HEK293 (cell line): ENCODE measurements at regions not wholly inside any gene's neighbourhood (a gene's known extent, or its start where the extent isn't known, plus 50 kb on each side); places are given as distances from the start of the nearest gene placed in this dataset.

Source experiments
- CTCF ChIA-PET: fragments of 350-600 bp; formaldehyde crosslinking; extraction: SDS; loops from one replicate; lab custom pipeline; 2021; ENCODE audit warnings: antibody characterized with exemption; lab: Yijun Ruan, JAX
- POLR2A ChIA-PET: fragments of 300-600 bp; formaldehyde crosslinking; extraction: SDS; loops from one replicate; lab custom pipeline; 2020; ENCODE audit warnings: antibody characterized with exemption, inconsistent platforms; lab: Yijun Ruan, JAX
- H3K27ac ChIP-seq: fragments of 200-500 bp; sonication (Bioruptor generic); 2 replicates; pipeline ENCODE4 v1.5.1; 2014; ENCODE audit warnings: low read depth, low read length, control low read depth, inconsistent platforms; ENCODE audit errors: extremely low read depth
- H3K36me3 ChIP-seq, 2 experiments: fragments of 200-500 bp in 1 of 2; sonication (Bioruptor generic) in 1 of 2; 1 replicate in 1 of 2; 2 replicates in 1 of 2; pipeline ENCODE4 v1.5.1; 2014 to 2017; ENCODE audit warnings: inconsistent platforms in 2 of 2, low read length in 2 of 2; ENCODE audit not compliant: control insufficient read depth in 2 of 2, insufficient read depth in 1 of 2
- H3K4me1 ChIP-seq: fragments of 200-500 bp; sonication (Bioruptor generic); 2 replicates; pipeline ENCODE4 v1.5.1; 2014; ENCODE audit warnings: mild to moderate bottlenecking, low read length, inconsistent platforms; ENCODE audit not compliant: control insufficient read depth, insufficient read depth
- H3K4me3 ChIP-seq: 2 replicates; pipeline ENCODE4 v1.5.1; 2011; ENCODE audit warnings: low read depth, mild to moderate bottlenecking, control low read depth, low read length, moderate library complexity
- H3K9me3 ChIP-seq: fragments of 200-500 bp; sonication (Bioruptor generic); 2 replicates; pipeline ENCODE4 v1.5.1; 2014; ENCODE audit warnings: low read depth, low read length, inconsistent platforms; ENCODE audit not compliant: control insufficient read depth, insufficient read depth
- EGR2 ChIP-seq: fragments of 450-650 bp; formaldehyde crosslinking; IDR thresholded peaks from 2 replicates; pipeline ENCODE4 v1.5.1; 2016; ENCODE audit warnings: low read depth, missing biosample characterization, missing genetic modification characterization
- FEZF1 ChIP-seq: fragments of 450-650 bp; formaldehyde crosslinking; IDR thresholded peaks from 2 replicates; pipeline ENCODE4 v1.5.1; 2016; ENCODE audit warnings: missing biosample characterization, missing genetic modification characterization
- GLIS2 ChIP-seq: fragments of 450-650 bp; formaldehyde crosslinking; IDR thresholded peaks from 2 replicates; pipeline ENCODE4 v1.5.1; 2016; ENCODE audit warnings: missing biosample characterization, missing genetic modification characterization
- HOXD13 ChIP-seq: sonication (generic); formaldehyde crosslinking; IDR thresholded peaks from 2 replicates; pipeline ENCODE4 v1.8.0; 2022; ENCODE audit warnings: missing genetic modification reagents, borderline replicate concordance
- KLF10 ChIP-seq: fragments of 450-650 bp; IDR thresholded peaks from 2 replicates; pipeline ENCODE4 v1.5.1; 2018; ENCODE audit warnings: missing biosample characterization, mild to moderate bottlenecking, missing genetic modification characterization
- MEIS1 ChIP-seq: sonication (generic); formaldehyde crosslinking; IDR thresholded peaks from 2 replicates; pipeline ENCODE4 v1.8.1; 2022; ENCODE audit warnings: missing genetic modification reagents, mild to moderate bottlenecking, borderline replicate concordance
- SALL2 ChIP-seq: fragments of 450-650 bp; formaldehyde crosslinking; IDR thresholded peaks from 2 replicates; pipeline ENCODE4 v1.5.0; 2017; ENCODE audit warnings: missing biosample characterization, mild to moderate bottlenecking, missing genetic modification characterization, borderline replicate concordance
- SCRT2 ChIP-seq: fragments of 450-650 bp; formaldehyde crosslinking; IDR thresholded peaks from 2 replicates; pipeline ENCODE4 v1.5.1; 2016; ENCODE audit warnings: missing biosample characterization, missing genetic modification characterization
- ZFP37 ChIP-seq: fragments of 450-650 bp; formaldehyde crosslinking; IDR thresholded peaks from 2 replicates; pipeline ENCODE4 v1.5.1; 2016; ENCODE audit warnings: missing biosample characterization, missing genetic modification characterization
- ZNF121 ChIP-seq: fragments of 450-650 bp; formaldehyde crosslinking; IDR thresholded peaks from 2 replicates; pipeline ENCODE4 v1.5.1; 2016; ENCODE audit warnings: missing biosample characterization, missing genetic modification characterization
- ZNF214 ChIP-seq: fragments of 450-650 bp; formaldehyde crosslinking; IDR thresholded peaks from 2 replicates; pipeline ENCODE4 v1.5.1; 2017; ENCODE audit warnings: missing biosample characterization, mild to moderate bottlenecking, missing genetic modification characterization, borderline replicate concordance
- ZNF311 ChIP-seq: fragments of 450-650 bp; formaldehyde crosslinking; IDR thresholded peaks from 2 replicates; pipeline ENCODE4 v1.5.1; 2017; ENCODE audit warnings: missing biosample characterization, missing genetic modification characterization, borderline replicate concordance
- ZNF394 ChIP-seq: fragments of 450-650 bp; formaldehyde crosslinking; IDR thresholded peaks from 2 replicates; pipeline ENCODE4 v1.5.1; 2016; ENCODE audit warnings: missing biosample characterization, missing genetic modification characterization, mild to moderate bottlenecking, moderate library complexity, borderline replicate concordance
- ZNF48 ChIP-seq: fragments of 450-650 bp; formaldehyde crosslinking; IDR thresholded peaks from 2 replicates; pipeline ENCODE4 v1.5.1; 2016; ENCODE audit warnings: missing biosample characterization, missing genetic modification characterization
- ZNF585B ChIP-seq: fragments of 450-650 bp; formaldehyde crosslinking; IDR thresholded peaks from 2 replicates; pipeline ENCODE4 v1.5.1; 2016; ENCODE audit warnings: missing biosample characterization, missing genetic modification characterization
- ZNF610 ChIP-seq: fragments of 450-650 bp; formaldehyde crosslinking; IDR thresholded peaks from 2 replicates; pipeline ENCODE4 v1.5.1; 2016; ENCODE audit warnings: missing biosample characterization, missing genetic modification characterization, borderline replicate concordance
- ZNF621 ChIP-seq: fragments of 450-650 bp; formaldehyde crosslinking; IDR thresholded peaks from 2 replicates; pipeline ENCODE4 v1.5.1; 2017; ENCODE audit warnings: missing biosample characterization, missing genetic modification characterization
- ZNF664 ChIP-seq: fragments of 450-650 bp; formaldehyde crosslinking; IDR thresholded peaks from 2 replicates; pipeline ENCODE4 v1.5.1; 2016; ENCODE audit warnings: missing biosample characterization, missing genetic modification characterization
- ZNF768 ChIP-seq: fragments of 450-650 bp; formaldehyde crosslinking; IDR thresholded peaks from 2 replicates; pipeline ENCODE4 v1.5.1; 2018; ENCODE audit warnings: missing biosample characterization, mild to moderate bottlenecking, missing genetic modification characterization
- ZNF777 ChIP-seq: fragments of 450-650 bp; formaldehyde crosslinking; IDR thresholded peaks from 2 replicates; pipeline ENCODE4 v1.5.1; 2017; ENCODE audit warnings: missing biosample characterization, missing genetic modification characterization, borderline replicate concordance
- TF ChIP-seq, protein P1 (sequence below): fragments of 450-650 bp; formaldehyde crosslinking; IDR thresholded peaks from 2 replicates; pipeline ENCODE4 v1.5.1; 2017; ENCODE audit warnings: missing biosample characterization, missing genetic modification characterization
- TF ChIP-seq, protein P2 (sequence below): fragments of 450-650 bp; formaldehyde crosslinking; IDR thresholded peaks from 2 replicates; pipeline ENCODE4 v1.5.1; 2016; ENCODE audit warnings: missing biosample characterization, missing genetic modification characterization
- TF ChIP-seq, protein P3 (sequence below): fragments of 450-650 bp; formaldehyde crosslinking; IDR thresholded peaks from 2 replicates; pipeline ENCODE4 v1.5.1; 2016; ENCODE audit warnings: missing biosample characterization, missing genetic modification characterization

GRCh38 chr1:88371436-88372023 lies 312.5 kb upstream of the PKN2 start (continued):
- no peak for TF ChIP-seq SCRT2 (tag by site-specific recombination)
- TF ChIP-seq FEZF1 (tag by site-specific recombination) = no peak

GRCh38 chr1:88375977-88376376 lies 308.1 kb upstream of the PKN2 start:
- H3K4me1 ChIP-seq = no peaks in the 10 kb centered on the region
- CTCF ChIA-PET = no interaction called here

GRCh38 chr1:88376421-88376820 lies 307.7 kb upstream of the PKN2 start:
- Histone ChIP-seq H3K27ac (no peak overlapping the region), H3K4me1 (no peaks in the 10 kb centered on the region), H3K36me3 (no peaks in the 10 kb centered on the region), H3K4me3 (no peak overlapping the region), H3K9me3 (no peaks in the 10 kb centered on the region)
- ChIA-PET POLR2A (no interaction called here), CTCF (no interaction called here)
- TF ChIP-seq ZNF214 (tag by site-specific recombination) = no peak
- TF ChIP-seq ZFP37 = no peak
- TF ChIP-seq ZNF394 (tag by site-specific recombination) = no peak
- no peak for TF ChIP-seq ZNF621 (tag by site-specific recombination)
- no peak for TF ChIP-seq EGR2
- TF ChIP-seq, protein P1, sequence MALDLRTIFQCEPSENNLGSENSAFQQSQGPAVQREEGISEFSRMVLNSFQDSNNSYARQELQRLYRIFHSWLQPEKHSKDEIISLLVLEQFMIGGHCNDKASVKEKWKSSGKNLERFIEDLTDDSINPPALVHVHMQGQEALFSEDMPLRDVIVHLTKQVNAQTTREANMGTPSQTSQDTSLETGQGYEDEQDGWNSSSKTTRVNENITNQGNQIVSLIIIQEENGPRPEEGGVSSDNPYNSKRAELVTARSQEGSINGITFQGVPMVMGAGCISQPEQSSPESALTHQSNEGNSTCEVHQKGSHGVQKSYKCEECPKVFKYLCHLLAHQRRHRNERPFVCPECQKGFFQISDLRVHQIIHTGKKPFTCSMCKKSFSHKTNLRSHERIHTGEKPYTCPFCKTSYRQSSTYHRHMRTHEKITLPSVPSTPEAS = no peak
- no peak for TF ChIP-seq ZNF585B (tag by site-specific recombination)
- TF ChIP-seq, protein P2, sequence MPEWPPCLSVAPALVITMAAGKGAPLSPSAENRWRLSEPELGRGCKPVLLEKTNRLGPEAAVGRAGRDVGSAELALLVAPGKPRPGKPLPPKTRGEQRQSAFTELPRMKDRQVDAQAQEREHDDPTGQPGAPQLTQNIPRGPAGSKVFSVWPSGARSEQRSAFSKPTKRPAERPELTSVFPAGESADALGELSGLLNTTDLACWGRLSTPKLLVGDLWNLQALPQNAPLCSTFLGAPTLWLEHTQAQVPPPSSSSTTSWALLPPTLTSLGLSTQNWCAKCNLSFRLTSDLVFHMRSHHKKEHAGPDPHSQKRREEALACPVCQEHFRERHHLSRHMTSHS (tag by site-specific recombination) = no peak
- no peak for TF ChIP-seq ZNF777 (tag by site-specific recombination)
- TF ChIP-seq KLF10 = no peak
- no peak for TF ChIP-seq ZNF311 (tag by site-specific recombination)
- no peak for TF ChIP-seq HOXD13 (CRISPR knock-in tag)
- TF ChIP-seq MEIS1 (CRISPR knock-in tag) = no peak
- no peak for TF ChIP-seq ZNF664 (tag by site-specific recombination)
- no peak for TF ChIP-seq ZNF121 (tag by site-specific recombination)
- no peak for TF ChIP-seq ZNF48 (tag by site-specific recombination)

More at GRCh38 chr1:88375977-88376376, 308.1 kb upstream of the PKN2 start:
- no peak overlapping the region for H3K27ac ChIP-seq
- no peaks in the 10 kb centered on the region for H3K36me3 ChIP-seq
- no peak overlapping the region for H3K4me3 ChIP-seq
- POLR2A ChIA-PET = no interaction called here
- H3K9me3 ChIP-seq = no peaks in the 10 kb centered on the region
- TF ChIP-seq GLIS2 (tag by site-specific recombination) (no peak), ZNF768 (no peak), SALL2 (tag by site-specific recombination) (no peak), ZNF610 (no peak)
- TF ChIP-seq, protein P3, sequence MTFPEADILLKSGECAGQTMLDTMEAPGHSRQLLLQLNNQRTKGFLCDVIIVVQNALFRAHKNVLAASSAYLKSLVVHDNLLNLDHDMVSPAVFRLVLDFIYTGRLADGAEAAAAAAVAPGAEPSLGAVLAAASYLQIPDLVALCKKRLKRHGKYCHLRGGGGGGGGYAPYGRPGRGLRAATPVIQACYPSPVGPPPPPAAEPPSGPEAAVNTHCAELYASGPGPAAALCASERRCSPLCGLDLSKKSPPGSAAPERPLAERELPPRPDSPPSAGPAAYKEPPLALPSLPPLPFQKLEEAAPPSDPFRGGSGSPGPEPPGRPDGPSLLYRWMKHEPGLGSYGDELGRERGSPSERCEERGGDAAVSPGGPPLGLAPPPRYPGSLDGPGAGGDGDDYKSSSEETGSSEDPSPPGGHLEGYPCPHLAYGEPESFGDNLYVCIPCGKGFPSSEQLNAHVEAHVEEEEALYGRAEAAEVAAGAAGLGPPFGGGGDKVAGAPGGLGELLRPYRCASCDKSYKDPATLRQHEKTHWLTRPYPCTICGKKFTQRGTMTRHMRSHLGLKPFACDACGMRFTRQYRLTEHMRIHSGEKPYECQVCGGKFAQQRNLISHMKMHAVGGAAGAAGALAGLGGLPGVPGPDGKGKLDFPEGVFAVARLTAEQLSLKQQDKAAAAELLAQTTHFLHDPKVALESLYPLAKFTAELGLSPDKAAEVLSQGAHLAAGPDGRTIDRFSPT = no peak
